HG02870 (cell line): ENCODE measurements at regions not wholly inside any gene's neighbourhood (a gene's known extent, or its start where the extent isn't known, plus 50 kb on each side); places are given as distances from the start of the nearest gene placed in this dataset.

Experiments
- ATAC-seq: cut with Tn5 transposase; IDR thresholded peaks from one replicate; pipeline ENCODE4 v1.9.1; 2021; ENCODE audit warnings: mild to moderate bottlenecking, moderate library complexity; ENCODE audit not compliant: unreplicated experiment

DNA sequence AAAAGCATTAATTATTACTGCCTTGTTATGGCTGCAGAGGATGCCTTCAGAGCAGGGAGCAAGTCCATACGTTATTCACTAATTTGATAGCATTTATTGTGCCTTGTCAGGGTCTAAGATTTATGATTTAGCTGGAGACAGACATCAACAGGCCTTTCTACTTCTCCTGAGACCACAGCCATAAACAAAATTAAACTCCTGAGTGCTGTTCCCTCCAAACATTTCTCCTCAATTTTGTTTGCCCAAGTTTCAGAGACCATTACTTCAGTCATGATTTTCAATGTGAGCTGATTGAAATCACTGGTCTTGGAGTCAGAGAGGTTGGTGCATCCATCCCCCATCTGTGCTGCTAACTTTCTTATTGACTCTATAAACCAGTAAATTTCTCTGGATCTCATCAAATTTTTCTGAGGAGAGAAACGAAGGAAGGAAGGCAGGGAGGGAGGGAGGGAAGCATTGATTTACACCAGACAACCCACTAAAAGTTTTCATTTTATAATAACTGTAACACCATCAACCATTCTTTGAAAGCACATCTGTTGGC, 423.6 kb upstream of the CDH11 start:
- ATAC-seq, result no peak

DNA sequence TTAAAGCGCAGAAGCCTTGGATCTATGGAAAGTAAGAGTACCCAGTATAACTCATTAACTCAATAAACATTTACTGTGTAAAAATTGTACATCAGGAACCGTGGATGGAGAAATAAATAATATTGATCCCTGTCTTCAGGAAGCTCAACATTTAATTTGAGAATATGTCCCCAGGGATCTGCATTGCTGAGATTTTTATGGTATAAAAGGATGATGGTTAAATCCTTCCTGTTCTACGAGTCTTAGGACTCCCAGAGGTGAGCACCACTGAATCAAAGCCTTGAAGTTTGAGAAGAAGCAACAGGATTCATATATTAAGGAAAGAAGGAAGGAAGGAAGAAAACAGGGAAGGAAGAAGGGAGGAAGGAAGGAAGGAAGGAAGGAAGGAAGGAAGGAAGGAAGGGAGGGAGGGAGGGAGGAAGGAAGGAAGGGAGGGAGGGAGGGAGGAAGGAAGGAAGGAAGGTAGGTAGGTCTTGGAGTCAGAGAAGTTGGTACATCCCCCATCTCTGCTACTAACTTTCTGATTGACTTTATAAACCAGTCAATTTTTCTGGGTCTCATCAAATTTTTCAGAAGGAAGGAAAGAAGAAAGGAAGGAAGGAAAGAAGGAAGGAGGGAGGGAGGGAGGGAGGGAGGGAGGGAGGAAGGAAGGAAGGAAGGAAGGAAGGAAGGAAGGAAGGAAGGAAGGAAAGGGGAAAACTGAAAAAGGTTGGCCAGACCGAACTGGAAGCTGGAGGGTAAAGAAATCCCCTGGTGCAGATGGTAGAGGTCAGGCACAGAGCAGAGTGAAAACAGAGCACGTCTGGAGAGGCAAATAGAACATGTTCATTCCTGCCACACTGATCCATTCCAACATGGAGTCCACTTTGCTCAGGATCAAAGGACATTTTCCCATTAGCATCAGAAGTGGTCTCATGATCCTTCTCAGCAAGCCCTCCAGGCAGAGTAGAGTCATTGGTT, 422.2 kb upstream of the CDH11 start:
- no peak for ATAC-seq

DNA sequence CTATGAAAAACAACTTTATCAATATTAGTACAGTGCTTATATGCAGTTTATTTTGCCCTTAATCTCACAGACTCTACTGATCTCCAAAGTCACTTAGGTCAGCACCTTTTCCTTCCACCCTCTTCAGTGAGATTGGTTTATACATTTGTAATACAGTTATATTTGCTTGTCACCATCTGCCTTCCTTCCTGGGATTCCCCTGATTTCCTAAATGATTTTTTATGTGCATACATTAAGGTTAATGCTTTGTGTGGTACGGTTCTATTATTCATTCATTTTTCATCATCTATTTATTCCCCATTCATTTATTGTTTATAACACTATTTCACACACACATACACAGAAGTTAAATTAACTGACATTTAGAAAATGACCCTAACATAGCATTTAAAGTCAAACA, 419.8 kb upstream of the CDH11 start:
- no peak for ATAC-seq

DNA sequence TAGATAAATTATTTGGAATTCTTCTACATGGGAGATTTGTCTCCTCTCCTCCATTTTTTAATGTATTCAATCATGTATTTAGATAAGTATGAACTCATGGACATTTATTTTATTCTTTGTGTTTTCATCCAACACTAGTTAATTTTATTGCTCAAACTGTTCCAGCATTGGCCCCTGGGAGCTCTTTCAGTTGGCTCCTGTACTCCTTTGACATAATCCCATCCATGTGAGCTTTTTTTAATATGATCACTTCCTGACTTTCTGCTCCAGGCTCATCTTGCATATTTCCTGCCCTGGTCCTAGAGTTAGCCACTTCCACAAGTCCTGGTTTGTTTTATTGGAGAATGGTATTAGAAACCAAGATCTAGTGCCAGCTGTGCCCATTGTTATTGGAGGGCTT, 419.0 kb upstream of the CDH11 start:
- ATAC-seq, result no peak

DNA sequence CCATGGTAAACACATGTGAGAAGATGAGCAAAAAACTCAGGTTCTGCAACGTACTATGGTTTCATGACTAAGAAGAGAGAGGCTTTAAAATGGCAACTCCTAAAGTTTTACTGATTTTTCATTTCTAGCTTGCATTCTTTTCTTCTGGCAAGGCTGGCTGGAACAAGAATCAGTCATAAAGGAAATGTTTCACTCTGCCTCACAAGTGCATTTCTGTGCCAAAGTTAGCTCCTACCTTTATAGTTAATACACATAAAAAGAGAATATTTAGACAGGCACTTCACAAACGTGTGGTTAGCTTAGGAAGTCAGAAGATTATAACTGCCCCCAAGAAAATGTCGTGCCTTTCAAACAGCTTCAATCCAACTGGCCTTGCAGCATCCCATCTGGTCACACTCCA, 417.1 kb upstream of the CDH11 start:
- ATAC-seq, result no peak

DNA sequence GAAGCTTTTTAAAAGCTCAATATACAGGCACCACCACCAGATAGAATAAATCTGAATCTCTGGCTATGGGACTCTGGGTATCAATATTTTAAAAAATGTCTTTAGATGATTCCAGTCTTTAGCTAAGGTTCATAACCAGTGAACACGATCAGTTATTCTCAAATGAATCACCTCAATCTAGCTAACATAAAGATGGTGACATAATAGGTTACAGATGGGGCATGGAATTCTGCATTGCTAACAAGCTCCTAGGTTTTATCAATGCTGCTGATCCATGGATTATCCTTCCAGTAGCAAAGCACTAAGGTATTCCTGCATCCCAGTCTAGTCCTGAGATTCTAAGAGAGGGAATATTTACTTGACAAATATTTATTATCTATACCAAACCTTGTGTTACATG, 415.5 kb upstream of the CDH11 start:
- no peak for ATAC-seq

DNA sequence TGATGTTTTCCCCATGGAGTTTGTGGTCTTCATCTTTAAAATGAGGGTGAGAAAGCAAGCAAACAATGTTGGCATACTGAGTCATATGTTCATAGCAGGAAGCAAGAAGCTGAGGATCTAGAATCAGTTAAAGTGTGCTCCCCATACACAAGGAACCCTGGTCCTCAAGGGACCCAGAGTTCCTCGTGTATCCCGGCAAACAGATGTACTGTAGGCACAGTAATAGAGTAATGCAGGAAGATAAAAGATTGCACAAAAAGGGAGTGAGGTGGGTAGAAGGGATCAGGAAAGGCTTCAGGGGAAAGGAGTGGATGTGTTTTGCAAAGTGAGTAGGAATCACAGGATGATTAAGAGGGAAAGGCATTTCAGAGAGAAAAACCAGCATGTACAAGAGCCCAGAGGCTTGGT, 412.3 kb upstream of the CDH11 start:
- ATAC-seq, result no peak

DNA sequence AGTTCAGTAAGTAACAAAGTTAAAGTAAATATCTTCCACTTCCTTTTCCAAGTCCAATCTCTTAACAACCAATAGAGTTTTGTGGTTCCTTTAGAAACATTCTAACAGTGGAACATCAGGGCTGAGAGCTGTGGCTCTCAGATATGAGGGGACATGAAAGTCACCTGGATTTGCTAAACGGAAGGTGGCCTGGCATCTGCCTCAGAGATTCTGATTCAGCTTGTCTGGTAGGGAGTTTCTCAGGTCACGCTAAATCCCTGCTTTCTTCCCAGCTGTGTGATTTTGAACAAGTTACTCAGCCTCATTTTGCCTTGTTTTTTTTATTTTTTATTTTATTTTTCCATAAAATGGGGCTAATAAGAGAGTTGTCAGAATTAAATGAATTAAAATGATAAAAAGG, 411.0 kb upstream of the CDH11 start:
- no peak for ATAC-seq

DNA sequence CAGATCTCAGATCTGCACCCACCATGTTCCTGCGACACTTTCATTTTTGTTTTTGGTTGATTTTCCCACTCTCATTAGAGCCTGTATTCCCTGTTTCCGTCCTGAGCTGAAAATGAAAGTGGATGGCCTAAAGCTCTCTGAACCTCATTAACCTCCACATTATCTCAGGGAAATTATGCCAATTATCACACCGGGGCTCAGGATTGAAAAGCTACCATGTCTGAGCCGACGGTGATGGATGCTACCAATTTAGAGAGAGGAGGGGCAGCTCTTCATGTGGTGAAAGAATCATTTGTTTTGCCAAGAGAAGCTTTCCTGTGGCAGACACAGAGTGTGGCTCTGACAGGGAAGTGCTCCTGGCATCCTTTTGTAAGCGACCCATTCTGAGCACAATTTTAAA, 410.4 kb upstream of the CDH11 start:
- ATAC-seq, result no peak

DNA sequence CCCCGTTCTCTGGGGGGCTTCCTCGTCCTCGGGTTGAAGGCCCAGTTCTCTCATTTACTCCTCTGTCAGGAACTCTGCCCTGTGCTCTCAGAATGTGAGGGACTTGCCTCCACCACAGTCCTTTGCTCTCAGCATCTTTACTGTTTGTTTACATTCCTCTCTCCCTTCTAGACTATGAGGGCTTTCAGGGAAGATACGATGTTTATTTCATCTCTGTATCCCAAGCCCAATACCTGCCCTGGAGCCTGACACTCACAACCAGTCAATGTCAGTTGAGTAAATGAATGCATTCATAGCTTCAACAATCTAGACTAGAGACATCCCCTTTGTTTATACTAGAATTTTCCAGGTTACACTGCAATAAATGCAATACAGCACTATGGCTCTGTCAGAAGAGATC, 409.6 kb upstream of the CDH11 start:
- ATAC-seq, result no peak

DNA sequence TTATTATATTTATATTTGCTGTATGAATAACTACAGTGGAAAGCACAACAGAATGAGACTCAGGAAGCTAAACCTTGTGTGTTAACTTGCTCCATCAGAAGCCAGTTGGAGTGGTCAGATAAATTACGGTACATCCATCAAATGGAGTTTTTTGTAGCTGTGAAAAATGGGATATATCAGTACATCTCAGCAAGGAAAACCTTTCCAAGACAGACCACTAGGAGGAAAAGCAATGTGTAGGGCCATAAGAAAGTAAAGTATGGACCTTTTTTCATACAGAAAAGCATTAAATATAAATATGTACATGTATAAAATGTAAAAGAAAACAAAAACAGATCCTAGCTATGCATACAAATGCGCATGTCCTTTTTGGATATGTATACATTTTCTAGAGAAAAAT, 403.8 kb upstream of the CDH11 start:
- ATAC-seq, result no peak

DNA sequence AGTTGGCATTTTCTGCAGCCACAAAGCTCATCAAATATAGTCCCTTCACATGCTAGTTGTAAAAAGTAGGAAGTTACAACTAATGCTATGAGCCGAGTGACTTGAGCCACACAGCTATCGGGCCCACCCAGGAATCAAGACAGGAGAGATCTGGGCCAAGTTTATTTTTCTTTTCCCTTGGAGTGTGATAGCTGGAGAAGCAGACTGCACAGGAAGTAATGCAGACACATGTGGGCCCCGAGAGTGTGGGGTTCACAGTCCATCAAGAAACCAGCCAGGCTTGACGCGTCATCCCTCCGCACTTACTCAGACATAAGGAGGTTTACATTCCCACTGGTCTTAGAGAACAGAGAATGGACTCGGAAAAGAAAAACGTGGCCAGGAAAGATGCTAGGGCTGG, 403.1 kb upstream of the CDH11 start:
- ATAC-seq, result no peak

DNA sequence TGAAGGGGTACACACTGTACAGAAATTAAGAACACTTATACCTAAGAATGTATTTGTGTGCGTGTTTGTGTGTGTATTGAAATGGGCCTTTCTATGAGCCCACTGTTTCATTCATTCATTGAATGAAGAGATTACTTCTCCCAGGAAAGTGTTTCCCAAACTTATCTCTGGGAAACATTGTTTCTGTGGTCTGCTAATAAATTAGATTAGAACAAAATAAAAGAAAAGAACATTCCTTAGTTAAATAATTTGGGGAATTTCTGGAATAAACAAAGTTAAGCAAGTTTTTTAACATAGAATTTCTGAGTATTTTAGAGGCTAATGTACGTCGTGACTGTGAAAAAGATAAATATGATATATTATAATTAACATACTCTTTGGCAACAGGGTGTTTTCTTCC, 402.4 kb upstream of the CDH11 start:
- no peak for ATAC-seq

DNA sequence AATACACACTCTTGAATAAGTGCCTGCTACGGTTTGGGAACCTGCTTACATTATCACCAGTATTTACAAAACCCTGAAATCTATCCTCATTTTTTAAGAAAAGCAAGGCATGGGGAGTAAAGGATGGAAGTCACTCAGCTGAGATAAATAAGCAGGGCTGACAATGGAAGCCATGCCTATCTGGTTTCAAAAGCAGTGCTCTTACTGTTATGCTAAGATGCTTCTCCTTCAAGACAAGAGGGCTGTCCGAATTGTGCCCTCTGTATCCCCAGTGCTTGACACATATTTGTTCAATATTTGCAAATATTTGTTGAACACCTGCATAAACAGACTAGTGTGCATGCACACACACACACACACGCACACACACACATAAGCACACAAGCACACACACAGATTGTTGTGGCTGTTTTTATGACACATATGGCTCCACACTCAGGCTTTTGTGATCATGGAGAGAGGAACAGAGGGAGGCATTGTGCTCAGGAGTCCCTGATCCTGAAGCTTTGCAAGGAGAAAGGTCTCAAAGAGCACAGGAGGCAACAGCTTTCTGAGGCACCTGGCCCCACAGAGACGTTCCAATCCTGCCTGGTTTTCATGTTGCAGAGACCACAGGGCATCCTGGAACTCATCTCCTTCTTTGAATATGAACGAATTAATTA, 401.6 kb upstream of the CDH11 start:
- no peak for ATAC-seq

DNA sequence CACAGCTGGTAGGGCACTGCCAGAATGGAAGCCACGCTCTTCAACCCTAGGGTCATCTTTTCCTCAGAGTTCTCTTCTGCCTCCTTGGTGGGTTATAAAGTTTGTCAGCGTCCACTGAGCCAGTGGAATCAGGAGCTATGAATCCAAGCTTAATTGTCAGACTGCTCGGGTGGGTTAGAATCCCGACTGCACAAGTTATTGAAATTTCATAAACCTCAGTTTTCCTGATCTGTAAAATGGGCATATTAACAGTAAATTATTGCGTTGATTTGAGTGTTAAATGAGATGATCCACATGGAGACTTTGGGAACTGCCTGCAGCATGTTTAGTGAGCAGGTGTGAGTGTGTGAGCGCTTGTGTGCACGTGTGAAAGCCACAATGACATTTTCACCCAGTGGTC, 400.5 kb upstream of the CDH11 start:
- no peak for ATAC-seq

DNA sequence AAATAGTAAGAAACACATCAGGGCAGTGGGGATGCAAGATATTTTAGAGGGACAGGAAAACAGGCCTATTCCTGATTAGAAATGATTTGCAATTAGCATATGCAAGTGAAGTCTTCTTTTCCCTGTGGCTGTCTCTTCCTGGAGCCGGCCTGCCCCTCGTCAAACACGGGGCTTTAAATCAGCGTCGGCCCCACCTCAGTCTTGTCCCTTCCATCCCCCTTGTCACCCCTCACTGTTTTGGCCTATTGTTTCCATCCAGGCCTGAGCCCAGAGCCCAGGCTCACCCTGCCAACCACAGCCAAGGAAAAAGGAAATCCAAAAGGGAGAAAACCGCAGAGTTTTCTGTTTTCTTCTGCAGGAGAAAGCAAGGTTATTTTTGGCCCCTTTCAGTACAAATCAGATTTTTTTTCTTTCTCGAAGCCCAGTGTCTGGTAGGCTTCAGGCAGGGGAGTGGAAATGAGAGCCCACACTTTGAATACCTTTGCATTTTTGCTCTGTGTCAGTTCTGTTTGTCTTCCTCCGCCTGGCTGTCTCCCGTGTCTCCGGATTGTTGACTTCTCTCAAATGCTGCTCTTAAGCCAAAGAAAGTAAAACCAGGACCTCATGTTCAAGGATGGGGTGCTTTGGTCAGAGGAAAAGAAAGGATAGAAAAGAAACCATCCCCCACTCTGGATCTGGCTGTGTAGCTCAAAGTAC, 399.9 kb upstream of the CDH11 start:
- no peak for ATAC-seq

DNA sequence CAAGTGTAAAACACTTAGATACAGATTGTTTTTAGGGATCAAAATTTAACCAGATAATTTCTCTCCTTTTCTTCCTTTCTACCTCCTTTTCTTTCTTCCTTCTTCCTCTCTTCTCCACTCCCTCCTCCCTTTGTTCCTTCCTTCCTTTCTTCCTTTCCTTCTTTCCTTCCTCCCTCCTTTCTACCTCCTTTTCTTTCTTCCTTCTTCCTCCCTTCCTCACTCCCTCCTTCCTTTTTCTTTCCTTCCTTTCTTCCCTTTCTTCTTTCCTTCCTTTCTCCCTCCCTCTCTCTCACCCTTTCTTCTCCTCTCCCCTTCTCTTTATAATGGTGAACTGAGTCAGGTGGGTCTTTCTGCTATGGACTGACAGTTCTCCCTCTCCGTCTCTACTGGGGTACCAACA, 397.5 kb upstream of the CDH11 start:
- ATAC-seq, result no peak

DNA sequence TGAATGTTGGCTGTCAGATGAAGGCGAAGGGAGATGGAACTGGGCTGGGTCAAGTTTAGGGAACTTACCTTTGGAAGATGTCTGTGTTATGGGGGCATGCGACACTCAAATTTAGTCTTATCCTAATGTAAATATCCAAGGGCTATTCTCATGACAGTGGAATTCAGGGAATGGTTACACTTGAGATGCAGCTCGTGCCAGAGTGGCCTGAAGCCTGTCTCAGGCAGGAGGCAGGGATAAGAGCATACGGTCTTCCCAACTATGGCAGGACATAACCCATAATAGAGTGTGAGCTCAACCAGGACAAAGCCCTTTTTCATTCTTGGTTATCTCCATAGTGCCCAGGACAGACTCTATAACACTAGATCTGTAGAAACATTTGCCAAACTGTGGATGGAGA, 393.3 kb upstream of the CDH11 start:
- no peak for ATAC-seq

DNA sequence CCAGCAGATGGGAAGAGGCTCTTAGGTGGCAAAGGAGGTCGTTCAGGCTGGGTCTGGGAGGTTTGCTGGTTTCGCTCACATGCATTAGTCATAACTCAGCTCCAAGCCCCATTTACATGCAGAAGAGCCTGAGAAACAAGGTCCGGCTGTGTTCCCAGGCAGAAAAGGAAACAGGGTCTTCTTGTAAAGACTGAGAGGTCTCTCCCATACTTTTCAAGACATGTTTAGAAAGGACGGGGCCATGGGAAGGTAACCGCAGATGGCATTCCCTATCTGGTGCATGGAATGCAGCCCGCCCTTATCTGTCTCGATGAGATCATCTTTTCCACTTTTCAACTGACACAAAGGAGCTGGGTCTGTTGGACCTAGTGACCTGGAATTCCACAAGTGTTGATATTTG, 389.0 kb upstream of the CDH11 start:
- ATAC-seq, result no peak

DNA sequence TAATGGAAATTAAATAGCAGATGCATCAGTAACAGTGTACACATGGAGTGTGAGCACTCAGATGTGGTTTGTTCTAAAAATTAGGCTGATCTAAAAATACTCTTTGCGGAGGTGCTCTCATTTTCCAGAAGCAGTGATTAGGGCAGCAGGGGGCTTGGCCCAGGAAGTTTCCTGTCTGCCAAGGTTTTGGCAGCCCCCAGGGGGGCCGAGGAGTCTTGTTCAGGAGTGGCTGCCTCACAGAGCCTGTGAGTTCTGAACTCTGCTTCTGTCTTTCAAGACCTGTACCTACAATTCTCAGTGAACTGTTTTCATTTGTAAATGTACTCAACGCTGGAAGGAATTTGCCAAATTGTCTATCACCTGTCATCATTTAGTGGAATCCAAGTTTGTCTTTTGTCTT, 388.4 kb upstream of the CDH11 start:
- ATAC-seq, result no peak

DNA sequence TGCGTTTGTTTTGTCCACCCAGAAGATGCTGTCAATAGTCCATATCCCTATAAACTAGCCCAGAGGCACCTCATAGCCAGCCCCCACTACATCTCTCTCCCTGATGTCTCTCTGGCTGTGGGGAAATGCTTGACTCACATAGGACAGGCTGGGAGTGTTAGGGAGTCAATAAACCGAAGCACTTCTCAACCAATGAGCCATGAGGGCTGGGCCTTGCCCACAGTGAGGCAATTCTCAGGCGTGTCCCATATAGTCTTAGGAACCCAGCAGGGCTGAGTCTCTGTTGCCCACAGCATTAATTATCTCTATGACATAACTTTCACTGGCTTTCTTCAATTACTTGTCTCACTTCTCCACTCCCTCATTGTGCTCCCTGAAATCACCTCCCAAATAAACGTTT, 387.3 kb upstream of the CDH11 start:
- no peak for ATAC-seq

DNA sequence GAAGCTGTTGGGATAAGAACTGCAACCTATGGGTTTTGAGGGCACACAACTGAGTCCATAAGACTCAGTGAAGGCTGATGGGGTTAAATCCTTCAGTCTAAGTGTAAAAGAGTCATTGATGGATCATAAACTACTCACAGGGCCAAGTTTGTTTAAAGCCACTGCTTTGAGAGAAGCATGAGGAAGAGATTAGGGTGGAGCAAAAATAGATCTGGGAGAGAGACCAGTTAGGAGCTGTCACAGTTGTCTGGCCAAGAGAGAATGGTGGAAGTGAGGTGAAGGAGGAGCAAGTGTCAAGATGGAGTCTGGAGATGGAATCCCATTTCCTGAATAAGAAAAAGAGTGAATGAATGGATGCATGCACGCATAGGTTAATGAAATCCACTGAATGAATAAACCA, 379.1 kb upstream of the CDH11 start:
- ATAC-seq, result no peak
